ENCODE measurements at regions not wholly inside any gene's neighbourhood (a gene's known extent, or its start where the extent isn't known, plus 50 kb on each side); places are given as distances from the start of the nearest gene placed in this dataset.

DNA sequence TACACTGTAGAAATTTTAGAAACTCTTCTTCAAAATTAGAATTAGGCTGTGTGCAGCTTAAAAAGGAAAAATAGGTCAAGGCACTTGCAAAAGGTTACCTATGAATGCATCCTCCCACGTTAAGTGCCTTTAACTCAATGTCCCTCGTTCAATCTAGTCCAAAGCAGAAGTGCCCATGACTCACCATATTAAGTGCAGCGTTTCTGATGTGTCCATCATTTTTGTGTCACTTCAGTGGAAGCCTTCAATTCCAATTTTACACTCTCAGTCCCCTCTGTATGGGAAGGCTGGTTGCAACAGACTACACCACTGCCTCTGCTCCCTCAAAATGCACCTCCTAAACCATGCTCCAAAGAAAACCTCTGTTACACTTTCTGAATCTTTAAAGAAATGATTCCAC, 53.4 kb downstream of the FOXB1 start:
- H3K4me3 ChIP-seq (ENCODE audit: low read depth, low read length), result no peak overlapping the region
- DNase-seq (ENCODE audit: low read depth), result peak; percentile 10
- TF ChIP-seq MYC (IDR thresholded peaks at IDR 0.05; ENCODE audit: low read depth, low read length) (no peak), POLR2A (IDR thresholded peaks at IDR 0.05; ENCODE audit: extremely low read depth, insufficient read length) (no peak)
- TF ChIP-seq, protein P1, sequence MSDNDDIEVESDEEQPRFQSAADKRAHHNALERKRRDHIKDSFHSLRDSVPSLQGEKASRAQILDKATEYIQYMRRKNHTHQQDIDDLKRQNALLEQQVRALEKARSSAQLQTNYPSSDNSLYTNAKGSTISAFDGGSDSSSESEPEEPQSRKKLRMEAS (IDR thresholded peaks at IDR 0.05; ENCODE audit: low read depth, low read length), result no peak
- TF ChIP-seq, protein P2, sequence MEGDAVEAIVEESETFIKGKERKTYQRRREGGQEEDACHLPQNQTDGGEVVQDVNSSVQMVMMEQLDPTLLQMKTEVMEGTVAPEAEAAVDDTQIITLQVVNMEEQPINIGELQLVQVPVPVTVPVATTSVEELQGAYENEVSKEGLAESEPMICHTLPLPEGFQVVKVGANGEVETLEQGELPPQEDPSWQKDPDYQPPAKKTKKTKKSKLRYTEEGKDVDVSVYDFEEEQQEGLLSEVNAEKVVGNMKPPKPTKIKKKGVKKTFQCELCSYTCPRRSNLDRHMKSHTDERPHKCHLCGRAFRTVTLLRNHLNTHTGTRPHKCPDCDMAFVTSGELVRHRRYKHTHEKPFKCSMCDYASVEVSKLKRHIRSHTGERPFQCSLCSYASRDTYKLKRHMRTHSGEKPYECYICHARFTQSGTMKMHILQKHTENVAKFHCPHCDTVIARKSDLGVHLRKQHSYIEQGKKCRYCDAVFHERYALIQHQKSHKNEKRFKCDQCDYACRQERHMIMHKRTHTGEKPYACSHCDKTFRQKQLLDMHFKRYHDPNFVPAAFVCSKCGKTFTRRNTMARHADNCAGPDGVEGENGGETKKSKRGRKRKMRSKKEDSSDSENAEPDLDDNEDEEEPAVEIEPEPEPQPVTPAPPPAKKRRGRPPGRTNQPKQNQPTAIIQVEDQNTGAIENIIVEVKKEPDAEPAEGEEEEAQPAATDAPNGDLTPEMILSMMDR (IDR thresholded peaks at IDR 0.05; ENCODE audit: low read depth, low read length), result no peak

DNA sequence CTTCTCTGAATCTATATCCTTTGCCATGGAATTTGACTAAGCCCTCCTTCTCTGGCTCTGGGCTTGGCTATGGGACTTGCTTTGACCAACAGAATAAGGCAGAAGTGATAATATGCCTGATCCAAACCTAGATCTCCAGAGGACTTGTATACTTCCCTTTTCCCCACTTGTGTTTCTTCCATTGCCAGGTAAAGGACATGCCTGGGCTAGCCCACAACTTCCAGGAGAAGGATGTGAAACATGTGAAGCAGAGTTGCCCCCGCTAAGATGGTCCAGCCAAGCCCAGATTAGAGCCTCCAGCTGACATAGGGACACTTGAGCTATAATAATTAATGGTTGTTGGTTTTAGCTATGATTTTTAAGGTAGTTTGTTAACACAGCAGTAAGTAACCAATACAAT, 55.1 kb downstream of the FOXB1 start:
- DNase-seq (ENCODE audit: low read depth), result no peak
- no peak overlapping the region for H3K4me3 ChIP-seq (ENCODE audit: low read depth, low read length)
- TF ChIP-seq MYC (IDR thresholded peaks at IDR 0.05; ENCODE audit: low read depth, low read length), result no peak
- no peak for TF ChIP-seq POLR2A (IDR thresholded peaks at IDR 0.05; ENCODE audit: extremely low read depth, insufficient read length)
- TF ChIP-seq, protein P1 (IDR thresholded peaks at IDR 0.05; ENCODE audit: low read depth, low read length), result no peak
- TF ChIP-seq, protein P2 (IDR thresholded peaks at IDR 0.05; ENCODE audit: low read depth, low read length), result no peak

DNA sequence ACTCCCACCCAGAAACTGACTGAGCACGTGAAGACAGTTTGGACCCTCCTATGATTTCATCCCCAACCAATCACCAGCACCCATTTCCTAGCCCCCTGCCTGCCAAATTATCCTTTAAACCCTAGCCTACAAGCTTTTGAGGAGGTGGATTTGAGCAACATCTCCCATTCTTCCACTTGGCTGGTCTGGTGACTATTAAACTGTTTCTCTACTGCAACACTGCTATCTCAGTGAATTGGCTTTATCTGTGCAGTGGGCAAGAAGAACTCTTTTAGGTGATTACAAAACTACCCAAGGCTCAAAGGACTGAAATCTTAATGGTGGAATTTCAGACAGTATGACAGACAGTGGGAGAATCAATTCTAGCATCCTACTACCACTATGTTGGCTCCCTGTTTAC, 57.6 kb downstream of the FOXB1 start:
- DNase-seq (ENCODE audit: low read depth), result no peak

DNA sequence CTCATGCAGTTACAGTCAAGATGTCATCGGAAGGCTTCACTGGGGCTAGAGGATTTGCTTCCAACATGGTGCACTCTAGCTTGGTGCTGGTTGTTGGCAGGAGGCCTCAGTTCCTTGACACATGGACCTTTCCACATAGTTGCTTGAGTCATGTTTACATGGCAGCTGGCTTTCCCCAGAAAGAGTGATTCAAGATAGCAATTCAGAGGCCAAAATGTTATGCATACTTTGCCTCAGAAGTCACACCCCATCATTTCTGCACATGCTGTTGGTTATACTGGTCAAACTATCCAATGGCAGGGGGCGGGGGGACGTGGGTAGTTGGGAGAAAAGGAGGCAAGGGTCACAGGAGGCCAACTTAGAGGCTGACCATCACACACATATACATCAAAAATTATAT, 58.7 kb downstream of the FOXB1 start:
- DNase-seq (ENCODE audit: low read depth), result no peak
- no peak overlapping the region for H3K4me3 ChIP-seq (ENCODE audit: low read depth, low read length)
- TF ChIP-seq, protein P2 (IDR thresholded peaks at IDR 0.05; ENCODE audit: low read depth, low read length), result no peak
- TF ChIP-seq, protein P1 (IDR thresholded peaks at IDR 0.05; ENCODE audit: low read depth, low read length), result no peak
- TF ChIP-seq POLR2A (IDR thresholded peaks at IDR 0.05; ENCODE audit: extremely low read depth, insufficient read length) (no peak), MYC (IDR thresholded peaks at IDR 0.05; ENCODE audit: low read depth, low read length) (no peak)

More for the DNA sequence above, 57.6 kb downstream of the FOXB1 start:
- TF ChIP-seq, protein P1 (IDR thresholded peaks at IDR 0.05; ENCODE audit: low read depth, low read length), result no peak
- TF ChIP-seq MYC (IDR thresholded peaks at IDR 0.05; ENCODE audit: low read depth, low read length) (no peak), POLR2A (IDR thresholded peaks at IDR 0.05; ENCODE audit: extremely low read depth, insufficient read length) (no peak)
- TF ChIP-seq, protein P2 (IDR thresholded peaks at IDR 0.05; ENCODE audit: low read depth, low read length), result no peak
- no peak overlapping the region for H3K4me3 ChIP-seq (ENCODE audit: low read depth, low read length)

DNA sequence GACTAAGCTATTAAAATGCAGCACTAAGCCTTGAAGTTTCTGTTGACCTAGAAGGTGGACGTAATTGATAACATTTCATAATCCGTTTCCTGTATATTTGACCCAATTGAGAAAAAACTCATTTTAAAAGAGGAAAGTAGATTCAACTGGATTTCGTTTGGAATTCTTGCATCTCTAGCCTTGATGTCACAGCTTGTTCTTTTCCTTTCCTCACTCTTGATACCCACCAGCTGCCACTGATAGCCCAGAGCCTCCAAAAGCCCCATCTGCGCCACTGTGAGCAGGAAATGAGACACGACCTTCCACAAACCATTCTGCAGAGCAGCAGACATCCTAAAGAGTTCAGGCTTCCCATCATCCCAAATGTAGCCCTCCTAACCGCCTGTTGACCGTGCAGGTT, 61.8 kb downstream of the FOXB1 start:
- TF ChIP-seq, protein P1 (IDR thresholded peaks at IDR 0.05; ENCODE audit: low read depth, low read length), result no peak
- TF ChIP-seq POLR2A (IDR thresholded peaks at IDR 0.05; ENCODE audit: extremely low read depth, insufficient read length), result no peak
- no peak for TF ChIP-seq MYC (IDR thresholded peaks at IDR 0.05; ENCODE audit: low read depth, low read length)
- TF ChIP-seq, protein P2 (IDR thresholded peaks at IDR 0.05; ENCODE audit: low read depth, low read length), result no peak
- no peak overlapping the region for H3K4me3 ChIP-seq (ENCODE audit: low read depth, low read length)
- no peak for DNase-seq (ENCODE audit: low read depth)
